ENCODE measurements at regions not wholly inside any gene's neighbourhood (a gene's known extent, or its start where the extent isn't known, plus 50 kb on each side); places are given as distances from the start of the nearest gene placed in this dataset.
"Not testable (repeated sequence)": the region's sequence is repeated elsewhere in the genome, so short reads cannot be mapped to it uniquely, and the experiment has no call there.

- no peak for DNase-seq
Measured at GRCh38 chr17:71845337-71845736, 275.5 kb upstream of the SOX9 start.

GRCh38 chr17:71846561-71847110, 274.2 kb upstream of the SOX9 start:
- DNase-seq: no peak

- DNase-seq: no peak
Measured at GRCh38 chr17:71849783-71850768, 270.7 kb upstream of the SOX9 start.

GRCh38 chr17:71850812-71851211, 270.0 kb upstream of the SOX9 start:
- DNase-seq: no peak

GRCh38 chr17:71855010-71855409, 265.8 kb upstream of the SOX9 start:
- DNase-seq: no peak

- no peak for DNase-seq
Measured at GRCh38 chr17:71864755-71865154, 256.1 kb upstream of the SOX9 start.

GRCh38 chr17:71866095-71866494, 254.7 kb upstream of the SOX9 start:
- DNase-seq: no peak

GRCh38 chr17:71869293-71869692, 251.5 kb upstream of the SOX9 start:
- no peak for DNase-seq

GRCh38 chr17:71869841-71870545, 250.8 kb upstream of the SOX9 start:
- no peak for DNase-seq

- DNase-seq: no peak
Measured at GRCh38 chr17:71870546-71870862, 250.3 kb upstream of the SOX9 start.

GRCh38 chr17:71872843-71873485, 247.9 kb upstream of the SOX9 start:
- no peak for DNase-seq

- not testable (repeated sequence) for DNase-seq
Measured at GRCh38 chr17:71874773-71875172, 246.0 kb upstream of the SOX9 start.

GRCh38 chr17:71878271-71878670, 242.5 kb upstream of the SOX9 start:
- DNase-seq: no peak

- DNase-seq: no peak
Measured at GRCh38 chr17:71878998-71879397, 241.8 kb upstream of the SOX9 start.

- no peak for DNase-seq
Measured at GRCh38 chr17:71881041-71881440, 239.8 kb upstream of the SOX9 start.

GRCh38 chr17:71881581-71881980, 239.2 kb upstream of the SOX9 start:
- no peak for DNase-seq

GRCh38 chr17:71883258-71883657, 237.6 kb upstream of the SOX9 start:
- DNase-seq: no peak

GRCh38 chr17:71883845-71884244, 237.0 kb upstream of the SOX9 start:
- no peak for DNase-seq

- no peak for DNase-seq
Measured at GRCh38 chr17:71885662-71886061, 235.2 kb upstream of the SOX9 start.

- DNase-seq: peak; percentile 15
Measured at GRCh38 chr17:71899317-71899716, 221.5 kb upstream of the SOX9 start.

- DNase-seq: peak; percentile 8
Measured at GRCh38 chr17:71900621-71901229, 220.1 kb upstream of the SOX9 start.

GRCh38 chr17:71902894-71903506, 217.8 kb upstream of the SOX9 start:
- DNase-seq: peak; percentile 16
